HepG2 (cell line): ENCODE measurements at regions not wholly inside any gene's neighbourhood (a gene's known extent, or its start where the extent isn't known, plus 50 kb on each side); places are given as distances from the start of the nearest gene placed in this dataset.

Source experiments
- ATAC-seq: fragments of 200-7000 bp; cut with Tn5 transposase; 3 replicates; pipeline ENCODE4 v1.9.1; 2020; ENCODE audit warnings: mild to moderate bottlenecking, moderate library complexity
- BruUV-seq: library from RNA; stranded (reverse); fragments of 400-500 nt; replicated peaks from 2 replicates; lab custom pipeline; 2021; lab: Mats Ljungman, UMichigan
- CTCF ChIA-PET: fragments of 300-600 bp; formaldehyde crosslinking; extraction: SDS; loops from one replicate; lab custom pipeline; 2021; ENCODE audit warnings: low total read pairs, inconsistent platforms, low intra/inter-chr PET ratio; lab: Yijun Ruan, JAX
- POLR2A ChIA-PET: fragments of 350-600 bp; sonication (Branson Sonifier 250); formaldehyde crosslinking; loops from one replicate; lab custom pipeline; 2020; ENCODE audit warnings: antibody characterized with exemption, inconsistent platforms; lab: Yijun Ruan, JAX
- DNase-seq: peaks from one replicate; pipeline ENCODE4 v3.0.0-alpha.2; 2015; ENCODE audit warnings: low spot score
- FAIRE-seq: peaks from 3 replicates; lab custom pipeline; 2011; peaks lifted over from hg19 to GRCh38; lab: Jason Lieb, UNC
- H2AFZ ChIP-seq: one replicate; pipeline ENCODE4 v1.6.1; 2011; ENCODE audit warnings: low read length, inconsistent platforms
- H3K27ac ChIP-seq: fragments of 300-600 bp; 3 replicates; pipeline ENCODE4 v1.8.0; 2011; ENCODE audit warnings: mixed run types, mild to moderate bottlenecking, mixed read lengths, low read length, inconsistent platforms; ENCODE audit not compliant: insufficient read depth; ENCODE audit errors: extremely low read length
- H3K27me3 ChIP-seq, 2 experiments: fragments of 200-600 bp in 1 of 2; 2 replicates in 1 of 2; 3 replicates in 1 of 2; pipeline versions ENCODE4 v1.6.0 to v1.8.0; 2011; ENCODE audit warnings: low read length in 2 of 2, mild to moderate bottlenecking in 2 of 2, moderate library complexity in 2 of 2, inconsistent platforms in 1 of 2; ENCODE audit not compliant: insufficient read depth in 2 of 2, control insufficient read depth in 1 of 2
- H3K36me3 ChIP-seq, 2 experiments: fragments of 200-600 bp in 1 of 2; replicated peaks in 1 of 2; 2 replicates in 1 of 2; 3 replicates in 1 of 2; pipeline versions ENCODE4 v1.5.1 to v1.8.0; 2011; ENCODE audit warnings: low read length in 2 of 2, inconsistent platforms in 1 of 2; ENCODE audit not compliant: insufficient read depth in 2 of 2, control insufficient read depth in 1 of 2
- H3K4me1 ChIP-seq: 2 replicates; pipeline ENCODE4 v1.5.1; 2012; ENCODE audit warnings: low read length, inconsistent platforms; ENCODE audit not compliant: insufficient read depth
- H3K4me2 ChIP-seq: 2 replicates; pipeline ENCODE4 v1.6.0; 2011; ENCODE audit warnings: low read depth, low read length, inconsistent platforms
- H3K4me3 ChIP-seq, 3 experiments: fragments of 200-600 bp in 1 of 3; sonication (generic), shearing (Covaris generic) in 1 of 3; replicated peaks in 1 of 3; 2 replicates each; pipeline ENCODE4 v1.5.1; 2011 to 2016; ENCODE audit warnings: low read length in 3 of 3, inconsistent platforms in 2 of 3, low read depth in 2 of 3, mild to moderate bottlenecking in 2 of 3, control low read depth in 1 of 3, mixed read lengths in 1 of 3; ENCODE audit not compliant: insufficient read depth in 1 of 3
- H3K79me2 ChIP-seq: one replicate; pipeline ENCODE4 v1.6.1; 2011; ENCODE audit warnings: low read length, inconsistent platforms; ENCODE audit not compliant: insufficient read depth
- H3K9ac ChIP-seq: 2 replicates; pipeline ENCODE4 v1.6.0; 2011; ENCODE audit warnings: mild to moderate bottlenecking, low read depth, low read length, inconsistent platforms; ENCODE audit not compliant: insufficient read depth
- H3K9me3 ChIP-seq: 2 replicates; pipeline ENCODE4 v1.5.1; 2012; ENCODE audit warnings: mild to moderate bottlenecking, low read length
- H4K20me1 ChIP-seq: 2 replicates; pipeline ENCODE4 v1.6.0; 2011; ENCODE audit warnings: inconsistent platforms, mild to moderate bottlenecking, low read length, moderate library complexity; ENCODE audit not compliant: insufficient read depth
- HNF4G ChIP-seq, 2 experiments: sonication (generic) in 1 of 2; formaldehyde crosslinking in 1 of 2; IDR thresholded peaks; 2 replicates each; pipeline versions ENCODE4 v1.4.0 to v1.6.1; 2011 to 2020; ENCODE audit warnings: borderline replicate concordance in 2 of 2, low read depth in 2 of 2, mild to moderate bottlenecking in 2 of 2, low read length in 1 of 2, missing genetic modification reagents in 1 of 2, moderate library complexity in 1 of 2
- JUND ChIP-seq: sonication (generic); formaldehyde crosslinking; IDR thresholded peaks from 2 replicates; pipeline ENCODE4 v1.8.0; 2022; ENCODE audit warnings: mild to moderate bottlenecking, missing genetic modification reagents
- KDM5B ChIP-seq: sonication (generic); formaldehyde crosslinking; IDR thresholded peaks from 2 replicates; pipeline ENCODE4 v1.4.0; 2020; ENCODE audit warnings: missing genetic modification reagents, mild to moderate bottlenecking, borderline replicate concordance
- REXO4 ChIP-seq: sonication (generic); formaldehyde crosslinking; IDR thresholded peaks from 2 replicates; pipeline ENCODE4 v1.8.0; 2022; ENCODE audit warnings: missing genetic modification reagents, mild to moderate bottlenecking, borderline replicate concordance
- SKIL ChIP-seq: sonication (generic); formaldehyde crosslinking; IDR thresholded peaks from 2 replicates; pipeline ENCODE4 v1.8.0; 2022; ENCODE audit warnings: missing genetic modification reagents, mild to moderate bottlenecking, moderate library complexity, borderline replicate concordance
- TEF ChIP-seq: sonication (generic); formaldehyde crosslinking; IDR thresholded peaks from 2 replicates; pipeline ENCODE4 v1.5.0; 2020; ENCODE audit warnings: missing genetic modification reagents
- ZMYM2 ChIP-seq: sonication (generic); formaldehyde crosslinking; IDR thresholded peaks from 2 replicates; pipeline ENCODE4 v1.8.0; 2022; ENCODE audit warnings: mild to moderate bottlenecking, missing genetic modification reagents
- ZNF337 ChIP-seq: sonication (generic); formaldehyde crosslinking; IDR thresholded peaks from 2 replicates; pipeline ENCODE4 v1.5.1; 2020; ENCODE audit warnings: missing genetic modification reagents, low read depth, mild to moderate bottlenecking, borderline replicate concordance
- ZNF513 ChIP-seq: sonication (generic); formaldehyde crosslinking; conservative IDR thresholded peaks from 2 replicates; pipeline ENCODE4 v1.5.0; 2020; ENCODE audit warnings: missing genetic modification reagents
- ZSCAN22 ChIP-seq: sonication (generic); formaldehyde crosslinking; IDR thresholded peaks from 2 replicates; pipeline ENCODE4 v1.4.0; 2020; ENCODE audit warnings: mild to moderate bottlenecking, missing genetic modification reagents
- WGBS: methylation state at CpG from one replicate; pipeline ENCODE4 v1.1.6; 2017; ENCODE audit warnings: low lambda C conversion rate; 5-methylcytosine and 5-hydroxymethylcytosine counted together
- in situ Hi-C: cut with HindIII; loops from 2 replicates; pipeline ENCODE4 v1.10.0; 2017; ENCODE audit warnings: low pct_unique_long_range_greater_than_20kb; ENCODE audit not compliant: extremely low pct_ligation_motif_present
- intact Hi-C: fragments of 100-400 bp; cut with micrococcal nuclease; formaldehyde crosslinking; loops from one replicate; pipeline ENCODE4 v1.10.0; 2022; ENCODE audit not compliant: unreplicated experiment
- TF ChIP-seq, protein P1 (sequence below): IDR thresholded peaks from 2 replicates; pipeline ENCODE4 v1.6.1; 2016; ENCODE audit warnings: mild to moderate bottlenecking

DNA sequence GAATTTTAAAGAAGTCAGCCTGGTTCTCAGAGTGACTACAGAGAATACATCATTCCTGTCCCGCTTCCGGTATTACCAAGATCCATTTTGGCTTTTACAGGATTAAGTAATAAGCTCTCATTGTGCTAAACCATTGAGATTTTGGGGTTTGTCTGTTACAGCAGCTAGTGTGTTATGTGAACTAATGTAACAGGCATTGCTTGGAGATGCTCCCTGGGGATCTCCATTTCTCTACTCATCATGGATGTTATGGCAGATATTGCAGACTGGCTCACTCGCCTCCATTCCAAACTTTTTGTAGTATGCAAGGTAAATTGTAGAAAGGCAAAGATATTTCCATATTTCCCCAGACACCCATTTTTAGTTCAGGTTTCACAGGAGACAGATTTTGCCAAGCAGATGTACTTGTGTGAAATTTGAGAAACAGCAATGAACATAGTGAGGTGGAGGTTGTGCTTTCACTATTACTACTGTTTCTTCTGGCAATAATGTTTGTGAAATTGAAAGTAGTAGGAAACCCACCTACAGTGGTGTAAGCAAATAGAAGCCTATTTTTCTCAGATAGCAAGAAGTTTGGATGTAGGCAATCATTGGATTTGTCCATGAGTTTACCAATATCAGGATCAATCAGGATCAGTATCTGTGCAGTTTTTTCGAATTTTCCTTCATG is 177.1 kb upstream of the GALNT15 start:
- H2AFZ ChIP-seq, result no peak overlapping the region
- intact Hi-C loops, result no loop called here
- POLR2A ChIA-PET, result no interaction called here
- H3K27me3 ChIP-seq, result no peaks in the 10 kb centered on the region
- no peak overlapping the region for H3K27ac ChIP-seq
- 43% methylated on average over 4 of the region's 4 CpGs for WGBS
- no peaks in the 10 kb centered on the region for H3K9me3 ChIP-seq
- H3K4me3 ChIP-seq, result no peak overlapping the region
- no TSS peak for BruUV-seq
- DNase-seq (no peak), FAIRE-seq (no peak), ATAC-seq (no peak)
- no peak overlapping the region for H3K9ac ChIP-seq
- no peaks in the 10 kb centered on the region for H3K79me2 ChIP-seq
- in situ Hi-C loops, result no loop called here
- no peaks in the 10 kb centered on the region for H3K4me1 ChIP-seq
- no peaks in the 10 kb centered on the region for H3K36me3 ChIP-seq
- TF ChIP-seq ZNF337 (no peak), ZNF513 (CRISPR knock-in tag) (no peak)
- CTCF ChIA-PET, result no interaction called here
- no peak overlapping the region for H3K4me2 ChIP-seq
- no peaks in the 10 kb centered on the region for H4K20me1 ChIP-seq

DNA sequence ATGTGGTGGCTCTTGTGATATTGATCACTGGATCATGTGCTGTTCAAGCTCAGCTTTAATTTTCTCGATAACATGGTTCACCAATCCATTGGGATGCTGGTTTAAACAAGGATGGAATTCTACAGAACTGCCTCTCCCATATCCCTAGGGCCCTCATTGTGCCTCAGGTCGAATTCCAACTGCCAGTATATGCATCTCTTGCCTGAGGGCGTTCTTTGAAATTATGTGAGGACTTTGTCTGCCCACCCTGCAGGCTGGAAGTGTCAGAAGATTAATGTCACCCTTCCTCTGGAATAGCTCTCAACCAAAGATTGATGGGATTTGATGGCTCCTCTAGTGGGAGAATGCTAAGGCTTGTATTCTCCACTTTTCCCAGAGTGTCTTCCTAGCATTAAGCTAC is 175.6 kb upstream of the GALNT15 start:
- no peaks in the 10 kb centered on the region for H4K20me1 ChIP-seq
- H3K9me3 ChIP-seq, result no peaks in the 10 kb centered on the region
- no peak for DNase-seq
- POLR2A ChIA-PET, result no interaction called here
- no TSS peak for BruUV-seq
- no peaks in the 10 kb centered on the region for H3K79me2 ChIP-seq
- intact Hi-C loops, result no loop called here
- no peak overlapping the region for H3K9ac ChIP-seq
- no peaks in the 10 kb centered on the region for H3K36me3 ChIP-seq
- H3K27ac ChIP-seq, result no peak overlapping the region
- no peak overlapping the region for H2AFZ ChIP-seq
- H3K4me2 ChIP-seq, result no peak overlapping the region
- 22% methylated on average over 3 of the region's 3 CpGs for WGBS
- FAIRE-seq, result no peak
- in situ Hi-C loops, result no loop called here
- no peaks in the 10 kb centered on the region for H3K4me1 ChIP-seq
- no peaks in the 10 kb centered on the region for H3K27me3 ChIP-seq
- H3K4me3 ChIP-seq, result no peak overlapping the region
- CTCF ChIA-PET, result no interaction called here
- no peak for ATAC-seq
- TF ChIP-seq ZMYM2 (CRISPR knock-in tag) (no peak), SKIL (CRISPR knock-in tag) (no peak), REXO4 (CRISPR knock-in tag) (no peak), ZSCAN22 (CRISPR knock-in tag) (no peak), HNF4G (IDR thresholded peaks at IDR 0.05; ENCODE audit: borderline replicate concordance, low read depth, low read length) (no peak), HNF4G (CRISPR knock-in tag; IDR thresholded peaks at IDR 0.05; ENCODE audit: borderline replicate concordance, low read depth) (no peak), JUND (CRISPR knock-in tag) (no peak), KDM5B (CRISPR knock-in tag) (no peak), TEF (CRISPR knock-in tag) (no peak)
- TF ChIP-seq, protein P1, sequence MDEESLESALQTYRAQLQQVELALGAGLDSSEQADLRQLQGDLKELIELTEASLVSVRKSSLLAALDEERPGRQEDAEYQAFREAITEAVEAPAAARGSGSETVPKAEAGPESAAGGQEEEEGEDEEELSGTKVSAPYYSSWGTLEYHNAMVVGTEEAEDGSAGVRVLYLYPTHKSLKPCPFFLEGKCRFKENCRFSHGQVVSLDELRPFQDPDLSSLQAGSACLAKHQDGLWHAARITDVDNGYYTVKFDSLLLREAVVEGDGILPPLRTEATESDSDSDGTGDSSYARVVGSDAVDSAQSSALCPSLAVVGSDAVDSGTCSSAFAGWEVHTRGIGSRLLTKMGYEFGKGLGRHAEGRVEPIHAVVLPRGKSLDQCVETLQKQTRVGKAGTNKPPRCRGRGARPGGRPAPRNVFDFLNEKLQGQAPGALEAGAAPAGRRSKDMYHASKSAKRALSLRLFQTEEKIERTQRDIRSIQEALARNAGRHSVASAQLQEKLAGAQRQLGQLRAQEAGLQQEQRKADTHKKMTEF (CRISPR knock-in tag), result no peak
